GM12865 (cell line): ENCODE measurements at regions not wholly inside any gene's neighbourhood (a gene's known extent, or its start where the extent isn't known, plus 50 kb on each side); places are given as distances from the start of the nearest gene placed in this dataset.
A peak's percentile ranks its signal among the peaks of the same experiment; 100 is the strongest.

Source experiments
- DNase-seq: peaks from one replicate; pipeline ENCODE4 v3.0.0; 2010; ENCODE audit warnings: low read depth
- H3K4me3 ChIP-seq: 2 replicates; pipeline ENCODE4 v1.5.1; 2011; ENCODE audit warnings: mild to moderate bottlenecking, low read depth, low read length, control low read depth
- TF ChIP-seq, protein P1 (sequence below): IDR thresholded peaks from 2 replicates; pipeline ENCODE4 v1.5.1; 2011; ENCODE audit warnings: low read length, control low read depth, low read depth, inconsistent platforms; ENCODE audit not compliant: insufficient read depth; ENCODE audit errors: missing control alignments

DNA sequence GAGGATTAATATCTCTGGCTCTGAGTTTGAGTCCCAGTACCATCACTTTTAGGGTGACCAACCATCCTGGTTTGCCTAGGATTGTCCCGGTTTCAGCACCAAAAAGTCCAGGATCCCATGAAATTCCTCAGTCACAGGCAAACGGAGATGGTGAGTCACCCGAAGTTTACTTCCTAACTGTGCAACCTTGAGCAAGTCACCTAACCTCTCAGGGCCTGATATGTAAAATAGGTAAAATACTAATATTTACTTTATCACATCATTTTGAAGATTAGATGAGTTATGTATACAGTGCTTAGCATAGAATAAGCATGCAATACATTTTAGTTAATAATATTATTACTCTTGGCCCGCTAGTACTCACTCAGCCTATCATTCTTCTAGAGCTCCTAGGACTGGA lies 91.1 kb upstream of the KCNMB2 start:
- DNase-seq, result no peak
- TF ChIP-seq, protein P1, sequence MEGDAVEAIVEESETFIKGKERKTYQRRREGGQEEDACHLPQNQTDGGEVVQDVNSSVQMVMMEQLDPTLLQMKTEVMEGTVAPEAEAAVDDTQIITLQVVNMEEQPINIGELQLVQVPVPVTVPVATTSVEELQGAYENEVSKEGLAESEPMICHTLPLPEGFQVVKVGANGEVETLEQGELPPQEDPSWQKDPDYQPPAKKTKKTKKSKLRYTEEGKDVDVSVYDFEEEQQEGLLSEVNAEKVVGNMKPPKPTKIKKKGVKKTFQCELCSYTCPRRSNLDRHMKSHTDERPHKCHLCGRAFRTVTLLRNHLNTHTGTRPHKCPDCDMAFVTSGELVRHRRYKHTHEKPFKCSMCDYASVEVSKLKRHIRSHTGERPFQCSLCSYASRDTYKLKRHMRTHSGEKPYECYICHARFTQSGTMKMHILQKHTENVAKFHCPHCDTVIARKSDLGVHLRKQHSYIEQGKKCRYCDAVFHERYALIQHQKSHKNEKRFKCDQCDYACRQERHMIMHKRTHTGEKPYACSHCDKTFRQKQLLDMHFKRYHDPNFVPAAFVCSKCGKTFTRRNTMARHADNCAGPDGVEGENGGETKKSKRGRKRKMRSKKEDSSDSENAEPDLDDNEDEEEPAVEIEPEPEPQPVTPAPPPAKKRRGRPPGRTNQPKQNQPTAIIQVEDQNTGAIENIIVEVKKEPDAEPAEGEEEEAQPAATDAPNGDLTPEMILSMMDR, result no peak
- H3K4me3 ChIP-seq, result no peak overlapping the region

DNA sequence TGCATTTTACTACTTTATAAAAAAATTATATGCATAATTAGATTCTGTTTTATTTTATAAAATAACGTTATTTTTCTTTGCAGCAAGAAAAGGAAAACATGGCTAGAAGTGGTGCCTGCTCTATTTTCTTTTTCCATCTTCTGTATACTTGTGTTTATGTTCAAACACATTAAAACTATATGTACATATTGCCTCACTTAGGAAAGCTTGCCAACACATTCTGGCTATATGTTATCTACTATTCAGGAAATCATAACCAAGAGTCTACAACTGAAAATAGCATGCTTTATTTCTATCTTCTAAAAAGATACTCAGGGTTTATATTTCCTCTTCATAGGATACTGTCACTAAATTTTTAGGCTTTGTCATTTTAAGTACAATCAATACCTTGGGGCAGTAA lies 90.2 kb upstream of the KCNMB2 start:
- H3K4me3 ChIP-seq, result no peak overlapping the region
- DNase-seq, result no peak

DNA sequence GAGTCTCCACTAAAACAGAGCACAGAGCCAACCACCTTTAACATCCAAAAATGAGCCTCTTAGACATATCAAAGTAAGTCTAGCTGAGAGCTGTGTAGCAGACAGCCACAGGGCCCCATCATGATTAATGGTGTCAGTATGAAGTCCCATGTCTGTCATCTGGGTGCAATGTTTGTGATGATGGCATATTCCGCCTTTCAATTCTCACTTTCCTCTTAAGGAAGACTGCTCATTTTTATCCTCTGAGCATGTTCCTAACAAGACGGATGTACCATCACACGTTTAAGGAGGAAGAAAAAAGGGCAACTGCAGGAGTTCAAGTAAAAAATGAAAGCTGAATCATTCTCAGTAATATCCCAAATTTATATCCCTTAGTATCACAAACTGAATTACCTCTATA lies 85.8 kb upstream of the KCNMB2 start:
- H3K4me3 ChIP-seq, result no peak overlapping the region
- TF ChIP-seq, protein P1, result no peak
- DNase-seq, result no peak

More for the DNA sequence above, 90.2 kb upstream of the KCNMB2 start:
- TF ChIP-seq, protein P1, result no peak

DNA sequence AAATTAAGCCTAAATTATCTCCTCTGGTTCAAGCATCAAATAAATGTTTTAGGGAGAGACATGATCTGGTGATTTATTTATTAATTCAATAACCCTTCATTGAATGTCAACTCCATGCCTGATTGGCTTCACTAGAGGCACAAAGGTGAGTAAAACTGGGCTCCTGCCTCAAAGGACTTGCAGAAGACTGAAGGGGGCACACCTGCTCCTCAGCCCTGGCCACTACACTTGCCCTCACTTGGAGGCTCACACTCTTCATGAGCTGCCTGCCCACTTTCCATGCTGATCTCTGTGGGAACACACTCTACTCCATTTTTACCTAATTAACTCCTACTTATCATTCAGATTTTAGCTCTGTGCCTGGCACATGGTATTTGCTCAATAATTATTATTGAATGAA lies 84.4 kb upstream of the KCNMB2 start:
- TF ChIP-seq, protein P1, result no peak
- H3K4me3 ChIP-seq, result no peak overlapping the region
- DNase-seq, result peak; percentile 26

DNA sequence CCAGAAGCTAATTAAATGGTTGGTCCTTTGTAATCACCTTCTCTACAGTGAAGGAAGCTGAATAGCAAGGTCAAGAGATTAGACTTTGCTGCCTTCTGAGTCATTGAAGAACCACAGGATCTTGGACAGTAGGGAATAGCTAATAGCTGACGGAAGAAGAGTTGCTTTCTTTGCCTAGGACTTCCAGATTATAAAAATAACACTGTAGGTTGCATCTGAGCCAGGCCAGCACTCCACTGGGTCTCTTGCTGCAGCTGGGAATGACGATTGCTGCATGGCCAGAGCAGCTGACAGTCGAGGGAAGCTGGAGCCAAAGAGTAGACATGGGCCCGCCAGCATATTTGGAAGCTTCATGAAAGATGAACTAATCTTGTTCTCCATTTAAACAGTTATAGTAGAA lies 81.5 kb upstream of the KCNMB2 start:
- DNase-seq, result no peak
- TF ChIP-seq, protein P1, result no peak

DNA sequence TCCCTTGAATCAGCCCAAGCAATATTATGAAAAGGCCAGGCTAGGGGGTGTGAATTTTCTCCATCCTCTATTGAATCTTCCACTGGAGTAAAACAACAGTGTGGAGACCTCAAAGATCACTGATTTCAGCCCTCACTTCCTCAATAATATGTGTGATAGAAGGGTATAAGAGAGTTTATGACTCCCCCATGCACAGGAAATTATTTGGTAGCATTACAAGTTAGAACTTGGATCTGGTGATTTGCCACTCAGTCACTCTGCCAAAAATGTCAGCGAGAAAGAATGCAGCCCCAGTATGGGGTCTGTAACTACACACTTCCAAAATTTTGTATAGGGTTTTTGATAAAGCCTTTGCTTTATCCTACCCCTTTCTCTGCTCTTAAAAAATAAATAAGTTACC lies 81.0 kb upstream of the KCNMB2 start:
- no peak overlapping the region for H3K4me3 ChIP-seq
- TF ChIP-seq, protein P1, result no peak
- no peak for DNase-seq

More for the DNA sequence above, 81.5 kb upstream of the KCNMB2 start:
- no peak overlapping the region for H3K4me3 ChIP-seq

DNA sequence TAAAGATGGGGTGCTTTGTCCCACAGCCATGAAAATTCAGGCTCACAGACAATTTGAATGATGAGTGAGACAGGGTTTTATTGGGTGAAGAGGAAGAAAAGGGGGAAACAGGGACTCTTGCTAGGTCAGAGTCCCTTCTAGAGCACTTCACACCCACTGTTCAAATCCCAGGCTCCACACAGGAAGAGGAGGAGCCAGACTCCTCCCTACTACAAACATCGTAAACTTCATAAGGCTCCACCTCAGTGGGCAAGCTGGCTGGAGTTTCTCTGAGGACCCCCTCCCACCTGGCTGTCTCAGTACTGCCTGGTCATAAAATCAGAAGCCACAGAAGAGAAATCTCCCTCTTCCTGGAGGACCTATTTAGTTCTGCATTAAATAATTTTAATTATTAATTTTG lies 80.3 kb upstream of the KCNMB2 start:
- DNase-seq, result no peak
- TF ChIP-seq, protein P1, result no peak

More for the DNA sequence above, 80.3 kb upstream of the KCNMB2 start:
- no peak overlapping the region for H3K4me3 ChIP-seq
